ENCODE measurements at regions not wholly inside any gene's neighbourhood (a gene's known extent, or its start where the extent isn't known, plus 50 kb on each side); places are given as distances from the start of the nearest gene placed in this dataset.

DNA sequence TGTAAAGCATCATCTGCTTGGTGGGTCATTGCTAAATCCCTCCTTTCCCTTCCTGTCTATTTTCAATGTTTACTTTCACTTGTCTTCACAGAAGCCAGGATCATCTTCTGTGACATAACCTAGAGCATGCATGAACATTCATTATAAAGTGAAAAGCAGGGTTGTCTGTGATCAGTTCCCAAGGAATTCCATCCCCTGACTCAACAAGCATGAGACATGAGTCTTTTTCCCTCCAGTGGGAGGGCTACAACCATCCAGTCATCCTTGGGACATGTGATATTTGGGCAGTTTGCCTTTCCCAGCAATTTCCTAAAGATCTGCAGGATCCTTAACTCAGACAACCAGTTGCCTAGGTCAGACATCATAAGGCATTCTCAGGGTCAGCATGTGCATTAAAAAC, 166.3 kb upstream of the TMEM196 start:
- DNase-seq (ENCODE audit: extremely low read depth, low read depth): no peak
- H3K4me3 ChIP-seq (replicated peaks; ENCODE audit: low read depth, low read length): no peak overlapping the region
- TF ChIP-seq, protein P1, sequence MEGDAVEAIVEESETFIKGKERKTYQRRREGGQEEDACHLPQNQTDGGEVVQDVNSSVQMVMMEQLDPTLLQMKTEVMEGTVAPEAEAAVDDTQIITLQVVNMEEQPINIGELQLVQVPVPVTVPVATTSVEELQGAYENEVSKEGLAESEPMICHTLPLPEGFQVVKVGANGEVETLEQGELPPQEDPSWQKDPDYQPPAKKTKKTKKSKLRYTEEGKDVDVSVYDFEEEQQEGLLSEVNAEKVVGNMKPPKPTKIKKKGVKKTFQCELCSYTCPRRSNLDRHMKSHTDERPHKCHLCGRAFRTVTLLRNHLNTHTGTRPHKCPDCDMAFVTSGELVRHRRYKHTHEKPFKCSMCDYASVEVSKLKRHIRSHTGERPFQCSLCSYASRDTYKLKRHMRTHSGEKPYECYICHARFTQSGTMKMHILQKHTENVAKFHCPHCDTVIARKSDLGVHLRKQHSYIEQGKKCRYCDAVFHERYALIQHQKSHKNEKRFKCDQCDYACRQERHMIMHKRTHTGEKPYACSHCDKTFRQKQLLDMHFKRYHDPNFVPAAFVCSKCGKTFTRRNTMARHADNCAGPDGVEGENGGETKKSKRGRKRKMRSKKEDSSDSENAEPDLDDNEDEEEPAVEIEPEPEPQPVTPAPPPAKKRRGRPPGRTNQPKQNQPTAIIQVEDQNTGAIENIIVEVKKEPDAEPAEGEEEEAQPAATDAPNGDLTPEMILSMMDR (IDR thresholded peaks at IDR 0.05; ENCODE audit: low read depth, low read length, missing control alignments): no peak

DNA sequence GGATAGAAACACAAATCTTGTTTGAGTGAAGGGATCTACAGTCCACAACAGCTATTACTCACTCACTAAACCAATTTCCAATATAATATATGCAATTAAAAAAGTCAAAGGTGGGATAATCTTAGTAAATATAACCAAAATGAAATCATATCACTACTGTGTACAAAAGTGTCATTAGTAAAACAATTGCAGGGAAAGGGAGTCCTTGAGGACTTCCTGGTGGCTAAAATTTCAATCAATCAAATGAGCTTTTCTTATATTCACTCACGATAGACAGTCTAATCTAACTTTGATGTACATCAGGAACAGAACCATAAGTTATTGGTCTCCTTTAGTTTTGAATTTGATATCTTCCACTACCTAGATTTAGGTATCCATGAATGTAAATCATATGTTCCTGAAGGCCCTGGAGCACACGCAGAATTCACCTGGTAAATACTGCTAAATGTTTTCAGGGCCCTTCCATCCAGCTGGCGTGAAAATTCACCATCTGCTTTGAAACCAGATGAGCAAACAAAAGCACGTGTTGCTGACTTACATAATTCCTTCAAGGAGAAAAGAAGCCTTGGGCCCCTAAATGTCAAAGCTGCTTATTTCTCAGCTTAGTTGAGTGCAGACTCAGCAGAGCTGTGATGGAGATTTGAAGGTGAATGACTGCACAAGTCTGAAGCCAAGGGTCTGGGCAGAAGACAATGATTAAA, 159.3 kb upstream of the TMEM196 start:
- no peak overlapping the region for H3K4me3 ChIP-seq (replicated peaks; ENCODE audit: low read depth, low read length)
- TF ChIP-seq, protein P1 (IDR thresholded peaks at IDR 0.05; ENCODE audit: low read depth, low read length, missing control alignments): no peak
- DNase-seq (ENCODE audit: extremely low read depth, low read depth): no peak

DNA sequence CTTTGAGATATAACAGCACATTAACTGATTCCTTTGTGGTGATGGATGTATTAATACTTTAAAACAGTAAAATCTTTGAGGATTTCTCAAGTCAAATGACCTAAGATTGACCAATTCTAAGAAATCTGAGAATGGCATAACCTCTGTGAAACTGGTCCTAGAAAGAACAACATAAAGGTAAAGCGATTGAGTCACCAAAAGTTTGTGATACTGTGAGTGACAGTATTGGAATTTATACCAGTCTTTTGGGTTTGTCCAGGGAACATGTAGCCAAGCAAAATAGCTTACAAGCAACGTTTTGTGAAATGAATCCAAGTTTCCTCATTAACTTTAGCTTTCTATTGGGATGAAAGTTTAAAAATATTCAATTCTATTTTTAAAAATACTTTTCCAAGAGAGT, 157.4 kb upstream of the TMEM196 start:
- H3K4me3 ChIP-seq (replicated peaks; ENCODE audit: low read depth, low read length): no peak overlapping the region
- no peak for DNase-seq (ENCODE audit: extremely low read depth, low read depth)
- TF ChIP-seq, protein P1 (IDR thresholded peaks at IDR 0.05; ENCODE audit: low read depth, low read length, missing control alignments): no peak

DNA sequence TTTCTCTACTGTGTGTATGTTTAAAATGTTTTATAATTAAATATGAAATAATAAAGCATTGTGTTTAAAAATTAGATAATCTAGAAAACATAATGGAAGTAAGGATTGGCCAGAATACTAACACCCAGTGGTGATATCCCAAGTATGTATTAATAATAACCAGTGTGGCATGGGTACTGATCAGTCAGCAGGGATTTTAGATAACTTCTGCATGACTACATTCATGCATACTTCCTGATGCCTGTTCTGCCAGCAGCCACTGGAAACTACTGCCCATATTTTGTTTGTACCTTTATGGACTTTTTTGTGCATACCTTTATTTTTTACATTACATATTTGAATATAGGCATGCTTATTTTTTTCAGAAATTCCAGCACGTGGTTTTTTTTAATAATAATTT, 156.6 kb upstream of the TMEM196 start:
- no peak for DNase-seq (ENCODE audit: extremely low read depth, low read depth)
- no peak overlapping the region for H3K4me3 ChIP-seq (replicated peaks; ENCODE audit: low read depth, low read length)
- TF ChIP-seq, protein P1 (IDR thresholded peaks at IDR 0.05; ENCODE audit: low read depth, low read length, missing control alignments): no peak

DNA sequence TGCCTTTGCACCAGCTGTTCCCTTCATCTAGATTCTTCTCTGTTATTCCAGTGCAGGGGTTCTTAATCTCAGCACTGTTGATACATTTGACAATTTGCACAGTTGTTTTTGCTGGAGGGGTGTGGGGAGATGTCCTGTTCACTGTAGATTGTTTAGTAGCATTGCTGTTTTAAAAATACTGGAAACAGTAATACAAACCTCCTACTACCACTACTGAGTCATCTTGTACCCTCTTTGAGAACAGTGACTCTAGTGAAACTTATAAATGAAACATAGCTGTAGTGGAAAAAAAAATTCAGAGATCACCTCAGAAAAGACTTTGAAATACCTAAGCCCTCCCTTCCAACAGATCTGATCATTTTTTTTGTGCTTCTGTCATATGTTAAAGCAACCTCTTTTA, 154.8 kb upstream of the TMEM196 start:
- TF ChIP-seq, protein P1 (IDR thresholded peaks at IDR 0.05; ENCODE audit: low read depth, low read length, missing control alignments): no peak
- DNase-seq (ENCODE audit: extremely low read depth, low read depth): no peak
- no peak overlapping the region for H3K4me3 ChIP-seq (replicated peaks; ENCODE audit: low read depth, low read length)

DNA sequence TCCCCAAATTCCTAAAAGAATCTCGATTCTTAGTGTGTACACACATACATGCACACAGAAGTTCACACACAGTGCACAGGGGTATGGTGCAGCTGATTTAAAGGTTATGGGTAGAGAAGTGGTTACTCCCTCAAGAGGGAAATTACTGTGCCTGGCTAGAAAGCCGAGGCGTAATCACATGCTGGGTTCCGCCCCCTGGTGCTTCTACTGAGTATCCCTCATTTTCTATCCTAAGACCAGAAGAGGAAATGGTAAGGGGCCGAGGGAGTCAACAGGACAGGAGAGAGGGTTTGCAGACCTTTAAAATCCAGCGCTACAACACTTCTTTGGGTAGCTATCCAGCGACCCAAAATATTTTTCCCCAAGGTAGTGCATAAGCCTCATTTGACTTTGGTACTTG, 147.3 kb upstream of the TMEM196 start:
- DNase-seq (ENCODE audit: extremely low read depth, low read depth): no peak
- TF ChIP-seq, protein P1 (IDR thresholded peaks at IDR 0.05; ENCODE audit: low read depth, low read length, missing control alignments): no peak
- H3K4me3 ChIP-seq (replicated peaks; ENCODE audit: low read depth, low read length): no peak overlapping the region

DNA sequence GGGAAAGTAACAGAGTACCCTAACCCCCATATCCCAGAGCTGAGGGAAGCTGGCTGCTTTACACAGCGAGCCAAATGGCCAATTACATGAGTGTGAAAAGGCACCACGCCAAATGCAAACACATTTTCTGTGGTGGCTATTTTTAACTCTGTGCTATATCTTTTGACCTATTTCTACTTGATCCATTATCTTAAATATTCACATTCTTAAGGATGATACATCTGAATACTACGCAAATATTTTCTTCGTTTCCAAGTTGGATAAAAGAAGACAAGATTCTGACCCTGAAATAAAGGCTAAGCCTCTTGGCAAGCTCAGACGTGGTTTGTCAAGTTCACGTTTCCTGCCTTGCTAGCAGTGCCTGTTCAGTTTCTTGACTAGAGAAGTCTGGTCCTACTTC, 146.7 kb upstream of the TMEM196 start:
- no peak overlapping the region for H3K4me3 ChIP-seq (replicated peaks; ENCODE audit: low read depth, low read length)
- TF ChIP-seq, protein P1 (IDR thresholded peaks at IDR 0.05; ENCODE audit: low read depth, low read length, missing control alignments): no peak
- DNase-seq (ENCODE audit: extremely low read depth, low read depth): no peak

Data from HFF-Myc (cell line).